ENCODE measurements at regions not wholly inside any gene's neighbourhood (a gene's known extent, or its start where the extent isn't known, plus 50 kb on each side); places are given as distances from the start of the nearest gene placed in this dataset.

GRCh38 chr10:50972591-50972990 is 87.2 kb upstream of the A1CF start:
- Histone ChIP-seq H4K20me1 (replicated peaks in 1 of 2; ENCODE audit: control insufficient read depth in 1 of 2, insufficient read depth in 2 of 2, low read length in 2 of 2) (no peaks in the 10 kb centered on the region), H2BK5ac (ENCODE audit: low read depth, low read length) (no peak overlapping the region), H3K23ac (ENCODE audit: insufficient read length) (no peak overlapping the region), H3K18ac (ENCODE audit: extremely low read depth, low read length) (no peak overlapping the region), H3K4me3 (ENCODE audit: extremely low read depth in 1 of 4, insufficient read depth in 2 of 4, low read depth in 3 of 4, low read length in 4 of 4) (no peak overlapping the region), H3K4me1 (replicated peaks in 1 of 4; ENCODE audit: control insufficient read depth in 3 of 4, insufficient read depth in 4 of 4, low read length in 3 of 4) (no peaks in the 10 kb centered on the region), H2AFZ (ENCODE audit: low read length) (no peak overlapping the region), H2AK5ac (ENCODE audit: low read depth, low read length) (no peak overlapping the region), H3K56ac (replicated peaks; ENCODE audit: insufficient read length, low read depth, low read length) (no peak overlapping the region), H3K27me3 (replicated peaks in 1 of 4; ENCODE audit: control insufficient read depth in 3 of 4, extremely low read depth in 1 of 4, insufficient read depth in 3 of 4, low read length in 3 of 4) (no peaks in the 10 kb centered on the region), H3K14ac (ENCODE audit: insufficient read length) (no peak overlapping the region), H2BK15ac (ENCODE audit: low read length) (no peak overlapping the region), H2BK120ac (replicated peaks; ENCODE audit: low read depth, low read length) (no peak overlapping the region), H2BK12ac (ENCODE audit: low read depth, low read length) (no peak overlapping the region), H3K79me2 (ENCODE audit: control insufficient read depth in 1 of 2, insufficient read depth in 2 of 2, low read length in 2 of 2) (no peaks in the 10 kb centered on the region), H3K23me2 (ENCODE audit: low read depth, low read length) (no peaks in the 10 kb centered on the region), H3K27ac (ENCODE audit: low read depth, low read length) (no peak overlapping the region), H4K91ac (replicated peaks; ENCODE audit: insufficient read length, low read length) (no peak overlapping the region), H4K5ac (ENCODE audit: insufficient read length, low read depth, low read length) (no peak overlapping the region), H3K4ac (replicated peaks; ENCODE audit: insufficient read length, low read depth, low read length) (no peak overlapping the region), H3K9ac (replicated peaks in 1 of 4; ENCODE audit: extremely low read depth in 1 of 4, low read depth in 3 of 4, low read length in 3 of 4) (no peak overlapping the region), H3K36me3 (ENCODE audit: control insufficient read depth in 2 of 4, insufficient read depth in 4 of 4, low read length in 3 of 4) (no peaks in the 10 kb centered on the region), H3K4me2 (ENCODE audit: insufficient read depth in 1 of 2, low read depth in 2 of 2, low read length in 2 of 2) (no peak overlapping the region), H3K79me1 (ENCODE audit: low read depth, low read length) (no peaks in the 10 kb centered on the region), H2BK20ac (ENCODE audit: low read length) (no peak overlapping the region), H4K8ac (ENCODE audit: extremely low read depth, insufficient read depth, low read length) (no peak overlapping the region), H3K9me3 (ENCODE audit: insufficient read depth in 2 of 2, low read depth in 1 of 2, low read length in 1 of 2) (no peaks in the 10 kb centered on the region)
- ChIA-PET CTCF (ENCODE audit: partially characterized antibody) (interaction anchor here (1.1 to 1.7 kb wide), 4 partner anchors 8 to 183 kb away, joined by 3 to 4 read pairs (median 4); no protein-coding TSS in a partner anchor), POLR2A (ENCODE audit: partially characterized antibody) (no interaction called here)
- no peak for TF ChIP-seq BRCA1 (IDR thresholded peaks at IDR 0.05; ENCODE audit: low read depth, low read length)
- TF ChIP-seq SUZ12 (IDR thresholded peaks at IDR 0.05; ENCODE audit: low read length): no peak
- no peak for TF ChIP-seq HDAC2 (IDR thresholded peaks at IDR 0.05; ENCODE audit: borderline replicate concordance in 1 of 2, low read depth in 2 of 2, low read length in 2 of 2)
- TF ChIP-seq, protein P1, sequence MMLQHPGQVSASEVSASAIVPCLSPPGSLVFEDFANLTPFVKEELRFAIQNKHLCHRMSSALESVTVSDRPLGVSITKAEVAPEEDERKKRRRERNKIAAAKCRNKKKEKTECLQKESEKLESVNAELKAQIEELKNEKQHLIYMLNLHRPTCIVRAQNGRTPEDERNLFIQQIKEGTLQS (IDR thresholded peaks at IDR 0.05; ENCODE audit: insufficient read depth, low read depth, low read length): no peak
- no peak for TF ChIP-seq ATF2 (IDR thresholded peaks at IDR 0.05; ENCODE audit: low read length)
- no peak for TF ChIP-seq SIX5 (IDR thresholded peaks at IDR 0.05; ENCODE audit: low read depth, low read length)
- TF ChIP-seq POLR2AphosphoS5 (IDR thresholded peaks at IDR 0.05; ENCODE audit: low read depth, low read length): no peak
- FAIRE-seq (no peak), DNase-seq (ENCODE audit: low read depth in 1 of 2, low spot score in 2 of 2) (no peak)
- WGBS, 2 experiments (ENCODE audit: extremely low coverage in 1 of 2, insufficient coverage in 1 of 2, insufficient read length in 1 of 2, insufficient replicate concordance in 2 of 2, low coverage in 1 of 2, low lambda C conversion rate in 2 of 2, missing lambda C conversion rate in 1 of 2): 82% methylated on average over 4 of the region's 4 CpGs; no CpG with 5 or more reads in 1 of the 2 experiments

Measured in H1 (cell line).